ENCODE measurements at regions not wholly inside any gene's neighbourhood (a gene's known extent, or its start where the extent isn't known, plus 50 kb on each side); places are given as distances from the start of the nearest gene placed in this dataset.

- no peak for TF ChIP-seq CTCF (IDR thresholded peaks at IDR 0.05; ENCODE audit: low read depth, low read length, poor library complexity, severe bottlenecking)
- no peak for TF ChIP-seq EZH2phosphoT487 (IDR thresholded peaks at IDR 0.05; ENCODE audit: borderline replicate concordance, low read length)
Measured at GRCh38 chr7:159253657-159254056, 109.0 kb upstream of the VIPR2 start.

Measured in DOHH2 (cell line).